GM18505 (cell line): ENCODE measurements at regions not wholly inside any gene's neighbourhood (a gene's known extent, or its start where the extent isn't known, plus 50 kb on each side); places are given as distances from the start of the nearest gene placed in this dataset.
"Not testable (repeated sequence)": the region's sequence is repeated elsewhere in the genome, so short reads cannot be mapped to it uniquely, and the experiment has no call there.

Source experiments
- ATAC-seq: cut with Tn5 transposase; IDR thresholded peaks from one replicate; pipeline ENCODE4 v1.9.1; 2021; ENCODE audit not compliant: unreplicated experiment
- POLR2A ChIP-seq: IDR thresholded peaks from 4 replicates; pipeline ENCODE4 v1.6.1; 2011; ENCODE audit warnings: borderline replicate concordance; ENCODE audit not compliant: insufficient read depth, insufficient read length; ENCODE audit errors: extremely low read depth

DNA sequence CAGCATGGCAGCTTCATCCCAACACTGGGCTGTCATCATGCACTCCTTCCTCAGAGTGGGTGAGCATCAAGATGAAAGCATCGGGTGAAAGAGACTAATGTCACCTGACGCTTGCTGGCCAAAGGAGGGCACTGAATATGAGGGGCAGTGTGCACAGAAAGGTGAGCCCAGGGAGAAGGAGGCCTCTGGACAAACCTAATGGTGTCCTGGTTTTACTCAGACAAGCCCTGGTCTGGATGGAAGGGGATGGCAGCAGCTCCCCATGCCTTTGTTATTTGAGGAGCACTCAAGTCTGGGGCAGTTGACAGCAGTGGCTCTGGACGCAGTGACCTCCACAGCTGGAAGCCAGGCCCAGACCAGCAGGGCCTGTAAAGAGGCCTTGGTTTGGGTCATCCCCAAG, 209.7 kb downstream of the SMAD2 start:
- ATAC-seq = no peak
- TF ChIP-seq POLR2A = no peak

GRCh38 chr18:47719096-47719780, 211.2 kb downstream of the SMAD2 start:
- no peak for TF ChIP-seq POLR2A
- ATAC-seq = no peak

GRCh38 chr18:47718646-47719045, 211.8 kb downstream of the SMAD2 start:
- ATAC-seq = no peak
- no peak for TF ChIP-seq POLR2A

DNA sequence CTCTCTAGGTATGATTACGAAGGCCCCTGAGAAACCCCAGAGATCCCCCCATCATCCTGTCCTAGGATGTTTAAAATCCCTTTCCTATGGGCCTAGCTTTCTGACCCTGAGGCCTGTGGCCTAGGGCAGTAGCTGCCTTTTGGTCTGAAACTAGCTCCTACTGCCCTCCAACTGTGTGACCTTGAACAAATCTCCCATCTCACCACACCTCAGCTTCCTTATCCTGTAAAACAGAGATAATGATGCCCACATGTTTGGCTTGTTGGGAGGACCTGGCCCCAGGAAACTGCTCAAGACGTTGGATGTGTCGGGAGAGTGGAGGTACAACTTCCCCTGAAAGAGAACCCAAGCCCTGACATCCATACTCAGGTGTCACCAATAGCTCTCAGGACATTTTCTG, 213.2 kb downstream of the SMAD2 start:
- TF ChIP-seq POLR2A = no peak
- ATAC-seq = no peak

DNA sequence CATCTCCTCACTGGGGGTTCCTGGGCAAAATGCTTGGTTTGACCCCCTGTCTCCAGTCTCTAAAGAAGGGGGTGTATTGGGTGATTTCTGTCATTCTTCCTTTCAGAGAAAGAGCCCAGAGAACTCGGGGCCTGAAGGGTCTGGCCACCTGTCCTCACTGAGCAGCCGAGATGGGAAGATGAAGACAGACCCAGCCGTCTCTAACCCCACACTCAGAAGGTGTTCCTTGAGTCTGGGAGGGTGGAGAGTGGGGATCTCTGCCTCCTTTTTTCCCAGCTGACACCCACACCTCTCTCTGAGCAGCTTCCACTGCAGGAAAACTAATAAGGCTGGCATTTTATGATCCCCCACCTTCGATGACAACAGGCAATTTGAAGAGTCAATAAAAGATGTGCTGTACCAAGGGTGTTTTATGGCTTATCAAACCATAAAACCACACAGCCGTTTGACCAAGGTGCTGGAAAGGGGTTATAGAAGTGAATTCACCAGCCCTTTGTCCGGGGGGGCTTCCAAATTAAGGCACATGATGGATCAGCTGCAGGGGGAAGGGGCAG, 213.8 kb downstream of the SMAD2 start:
- TF ChIP-seq POLR2A = no peak
- ATAC-seq = no peak

GRCh38 chr18:47710451-47710850, 220.0 kb downstream of the SMAD2 start:
- ATAC-seq = no peak
- no peak for TF ChIP-seq POLR2A

DNA sequence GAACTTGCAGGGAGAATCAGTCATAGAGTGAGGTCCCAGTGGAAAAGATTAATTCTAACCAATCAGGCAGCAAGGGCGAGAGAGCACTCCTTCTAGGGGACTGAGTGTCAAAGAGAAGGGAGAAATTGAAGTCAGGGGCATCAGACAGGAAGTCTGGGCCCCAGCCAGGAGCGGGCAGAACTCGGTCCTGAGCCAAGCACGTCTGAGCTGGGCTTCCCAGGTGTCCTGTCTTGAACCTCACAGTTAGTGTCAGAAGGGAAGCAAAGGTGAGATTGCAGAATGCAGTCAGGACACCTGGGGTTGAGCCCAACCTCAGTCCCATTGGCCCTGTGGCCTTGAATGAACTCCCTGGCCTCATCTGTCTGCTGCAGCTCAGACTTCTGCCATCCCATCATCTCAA, 220.9 kb downstream of the SMAD2 start:
- no peak for TF ChIP-seq POLR2A
- no peak for ATAC-seq

DNA sequence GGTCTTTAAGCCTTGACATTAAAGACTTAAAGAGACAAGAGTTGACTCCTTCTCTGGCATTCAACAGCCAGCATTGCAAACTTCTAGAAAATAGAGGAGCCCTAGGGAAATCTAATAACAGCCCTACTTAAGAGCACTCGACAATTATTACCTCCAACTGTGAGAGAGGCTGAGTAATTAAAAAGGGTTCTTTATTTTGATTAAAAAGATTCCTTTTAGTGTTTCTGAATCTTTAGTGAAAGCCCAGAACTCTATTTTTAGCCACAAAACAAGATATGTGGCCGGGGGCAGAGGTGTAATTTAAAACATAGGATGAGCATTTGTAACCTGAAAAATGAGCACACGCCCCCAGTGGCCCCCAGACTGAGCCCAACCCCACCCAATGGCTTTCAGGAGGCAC, 222.3 kb downstream of the SMAD2 start:
- no peak for ATAC-seq
- no peak for TF ChIP-seq POLR2A

GRCh38 chr18:47701134-47701533, 229.3 kb downstream of the SMAD2 start:
- TF ChIP-seq POLR2A = no peak
- no peak for ATAC-seq

GRCh38 chr18:47696870-47697269, 233.6 kb downstream of the SMAD2 start:
- no peak for TF ChIP-seq POLR2A
- no peak for ATAC-seq

DNA sequence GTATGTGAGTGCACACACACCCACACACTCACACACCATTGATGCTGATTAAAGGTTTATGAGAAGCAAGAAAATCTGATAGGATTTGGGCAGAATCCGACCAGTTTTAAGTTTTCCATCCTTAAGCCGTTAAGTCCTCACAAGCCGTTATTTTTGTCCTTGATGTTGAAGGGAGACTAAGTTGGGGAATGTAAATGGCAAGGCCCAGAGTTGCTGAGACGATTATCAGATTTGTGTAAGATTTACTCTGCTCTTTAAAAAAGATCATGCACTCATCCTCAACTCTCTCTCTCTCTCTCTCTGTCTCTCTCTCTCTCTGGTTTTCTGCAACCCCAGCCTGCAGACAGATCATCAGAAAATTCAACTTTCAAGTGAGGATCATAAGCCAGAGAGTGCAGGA, 238.8 kb downstream of the SMAD2 start:
- TF ChIP-seq POLR2A = no peak
- no peak for ATAC-seq

DNA sequence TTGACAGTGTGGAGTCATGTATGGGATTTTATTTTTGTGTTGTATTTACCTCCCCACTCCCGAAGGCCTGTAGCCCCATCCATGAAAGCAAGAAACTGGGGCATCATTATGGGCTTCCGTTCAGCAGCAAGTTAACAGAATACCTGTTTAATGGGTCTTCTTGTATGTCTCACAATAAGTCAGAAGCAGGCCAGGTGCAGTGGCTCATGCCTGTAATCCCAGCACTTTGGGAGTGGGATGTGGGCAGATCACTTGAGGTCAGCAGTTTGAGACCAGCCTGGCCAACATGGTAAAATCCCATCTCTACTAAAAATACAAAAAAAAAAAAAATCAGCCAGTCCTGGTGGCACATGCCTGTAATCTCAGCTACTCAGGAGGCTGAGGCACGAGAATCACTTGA, 239.7 kb downstream of the SMAD2 start:
- not testable (repeated sequence) for ATAC-seq

GRCh38 chr18:47689371-47689770, 241.1 kb downstream of the SMAD2 start:
- no peak for TF ChIP-seq POLR2A
- ATAC-seq = no peak

- ATAC-seq = no peak
- no peak for TF ChIP-seq POLR2A
These were observed 243.7 kb downstream of the SMAD2 start for GRCh38 chr18:47686806-47687205.

DNA sequence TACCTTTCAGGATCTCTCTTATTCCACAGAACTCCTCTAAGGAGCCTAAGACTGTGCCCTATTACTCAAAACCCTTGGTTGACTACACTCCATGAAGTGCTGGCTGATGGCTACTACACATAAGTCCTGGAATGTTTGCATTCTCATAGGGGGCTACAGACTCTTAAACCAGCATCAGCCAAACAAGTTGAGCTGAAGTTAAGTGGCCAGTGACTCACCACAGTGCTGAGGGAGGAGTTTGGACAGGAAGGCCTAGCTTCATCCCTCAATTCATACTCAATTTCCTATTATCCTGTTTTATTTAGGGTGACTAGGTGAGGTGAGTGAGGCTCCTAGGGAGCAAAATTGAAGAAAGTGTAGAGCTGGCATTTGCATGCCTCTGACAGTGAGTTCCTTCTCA, 246.7 kb downstream of the SMAD2 start:
- TF ChIP-seq POLR2A = no peak
- ATAC-seq = no peak
